Gastrocnemius medialis (tissue), 4 donors: ENCODE measurements at regions not wholly inside any gene's neighbourhood (a gene's known extent, or its start where the extent isn't known, plus 50 kb on each side); places are given as distances from the start of the nearest gene placed in this dataset.
A peak's percentile ranks its signal among the peaks of the same experiment; 100 is the strongest.

Source experiments
- ATAC-seq, 2 donors: fragments of 150-250 bp; one replicate each; pipeline ENCODE4 v1.9.1; 2016
- DNase-seq, 2 donors: peaks; one replicate each; pipeline ENCODE4 v3.0.0-alpha.2; 2019
- H3K27ac ChIP-seq, 4 donors: fragments of 200-600 bp; sonication (generic); 1 replicate in 1 of 4; 2 replicates in 3 of 4; pipeline ENCODE4 v1.5.1; 2016 to 2018; ENCODE audit warnings: mild to moderate bottlenecking in 2 of 4, moderate library complexity in 1 of 4
- H3K27me3 ChIP-seq, 3 donors: fragments of 200-600 bp; sonication (generic) in 2 of 3; 1 replicate in 1 of 3; 2 replicates in 2 of 3; pipeline versions ENCODE4 v1.5.1 to v1.6.0; 2016 to 2019; ENCODE audit warnings: mild to moderate bottlenecking in 1 of 3, moderate library complexity in 1 of 3
- H3K36me3 ChIP-seq, 2 donors: fragments of 200-600 bp; sonication (generic) in 1 of 2; one replicate each; pipeline ENCODE4 v1.5.1; 2017 to 2018
- H3K4me1 ChIP-seq, 2 donors: fragments of 200-600 bp; sonication (generic) in 1 of 2; one replicate each; pipeline ENCODE4 v1.5.1; 2016 to 2017; ENCODE audit warnings: mild to moderate bottlenecking in 2 of 2
- H3K4me3 ChIP-seq, 4 donors: fragments of 200-600 bp; sonication (generic) in 3 of 4; 1 replicate in 1 of 4; 2 replicates in 3 of 4; pipeline ENCODE4 v1.5.1; 2016 to 2019; ENCODE audit warnings: mild to moderate bottlenecking in 2 of 4
- H3K9me3 ChIP-seq, 3 donors: fragments of 200-600 bp; sonication (generic) in 2 of 3; 1 replicate in 1 of 3; 2 replicates in 2 of 3; pipeline ENCODE4 v1.5.1; 2016 to 2019
- CTCF ChIP-seq, 5 experiments: fragments of 450-650 bp in 3 of 5; fragments of 200-600 bp in 2 of 5; sonication (generic) in 2 of 5; IDR thresholded peaks in 4 of 5; conservative IDR thresholded peaks in 1 of 5; 1 replicate in 4 of 5; 2 replicates in 1 of 5; pipeline ENCODE4 v1.5.1; 2016 to 2019; ENCODE audit warnings: antibody characterized with exemption in 5 of 5, mild to moderate bottlenecking in 3 of 5, moderate library complexity in 3 of 5
- POLR2A ChIP-seq, 2 donors: fragments of 450-650 bp; IDR thresholded peaks; one replicate each; pipeline ENCODE4 v1.6.1; 2017; ENCODE audit warnings: antibody characterized with exemption in 2 of 2, mild to moderate bottlenecking in 2 of 2, moderate library complexity in 2 of 2
- in situ Hi-C, 4 donors: fragments of 200-750 bp; cut with MboI; loops; one replicate each; pipeline versions ENCODE4 v1.15.0 to v1.8.0; 2017; ENCODE audit warnings: low sequenced_read_pairs in 4 of 4
- intact Hi-C: fragments of 100-400 bp; cut with DNase I; formaldehyde crosslinking; loops from one replicate; pipeline ENCODE4 v1.15.1; 2023; ENCODE audit warnings: low total_unique reads

- no peaks in the 10 kb centered on the region for H3K9me3 ChIP-seq
- H3K4me1 ChIP-seq, result no peaks in the 10 kb centered on the region
- intact Hi-C loops (no loop called here), in situ Hi-C loops (no loop called here)
- H3K27me3 ChIP-seq, result no peaks in the 10 kb centered on the region
- DNase-seq (no peak), ATAC-seq (no peak)
- no peaks in the 10 kb centered on the region for H3K36me3 ChIP-seq
- H3K4me3 ChIP-seq, result no peak overlapping the region
- H3K27ac ChIP-seq, result no peak overlapping the region
- TF ChIP-seq CTCF (IDR thresholded peaks at IDR 0.05 in 4 of 5, conservative IDR thresholded peaks at IDR 0.05 in 1 of 5) (no peak), POLR2A (IDR thresholded peaks at IDR 0.05) (no peak)
Measured at GRCh38 chr6:19268718-19269117, 568.5 kb upstream of the ID4 start.

- intact Hi-C loops (no loop called here), in situ Hi-C loops (no loop called here)
- DNase-seq, result no peak
- Histone ChIP-seq H3K4me1 (no peaks in the 10 kb centered on the region), H3K4me3 (no peak overlapping the region), H3K36me3 (no peaks in the 10 kb centered on the region), H3K9me3 (no peaks in the 10 kb centered on the region), H3K27ac (no peak overlapping the region), H3K27me3 (no peaks in the 10 kb centered on the region)
- ATAC-seq, result no peak
- TF ChIP-seq CTCF (IDR thresholded peaks at IDR 0.05 in 4 of 5, conservative IDR thresholded peaks at IDR 0.05 in 1 of 5), result no peak
- TF ChIP-seq POLR2A (IDR thresholded peaks at IDR 0.05), result no peak
Measured at GRCh38 chr6:19269341-19269898, 567.8 kb upstream of the ID4 start.

GRCh38 chr6:19270616-19271015 lies 566.6 kb upstream of the ID4 start:
- DNase-seq, result no peak
- Histone ChIP-seq H3K27me3 (no peaks in the 10 kb centered on the region), H3K4me1 (no peaks in the 10 kb centered on the region), H3K27ac (no peak overlapping the region), H3K36me3 (no peaks in the 10 kb centered on the region), H3K9me3 (no peaks in the 10 kb centered on the region), H3K4me3 (no peak overlapping the region)
- ATAC-seq, result no peak
- in situ Hi-C loops, result no loop called here
- intact Hi-C loops, result no loop called here
- TF ChIP-seq POLR2A (IDR thresholded peaks at IDR 0.05), result no peak
- TF ChIP-seq CTCF (IDR thresholded peaks at IDR 0.05 in 4 of 5, conservative IDR thresholded peaks at IDR 0.05 in 1 of 5), result no peak

DNA sequence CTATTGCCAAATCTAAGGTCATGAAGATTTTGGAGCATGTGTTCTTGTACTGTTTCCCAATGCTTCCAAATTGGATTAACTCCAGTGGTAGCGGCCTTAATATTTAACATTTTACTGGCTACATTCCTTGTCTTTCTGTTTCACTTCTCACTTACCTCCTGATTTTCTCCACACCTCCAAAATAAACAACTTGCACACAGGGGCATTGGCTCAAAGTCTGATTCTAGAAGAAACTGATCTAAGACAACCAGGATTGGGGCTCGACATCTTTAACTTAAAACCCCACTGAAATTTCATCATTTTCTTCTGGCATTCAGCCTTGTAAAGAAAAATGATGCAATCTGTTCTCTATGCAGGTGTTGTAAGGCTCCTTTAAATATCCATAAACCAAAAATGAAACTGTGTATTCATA lies 557.9 kb upstream of the ID4 start:
- in situ Hi-C loops (no loop called here), intact Hi-C loops (no loop called here)
- no peak overlapping the region for H3K27ac ChIP-seq
- peak; percentile 58 to 68 for ATAC-seq
- H3K4me3 ChIP-seq, result no peak overlapping the region
- peaks cover 0 to 6% of the 10 kb centered on the region in 2 donors for H3K4me1 ChIP-seq
- H3K36me3 ChIP-seq, result no peaks in the 10 kb centered on the region
- no peaks in the 10 kb centered on the region for H3K9me3 ChIP-seq
- H3K27me3 ChIP-seq, result no peaks in the 10 kb centered on the region
- DNase-seq, result no peak
- no peak for TF ChIP-seq POLR2A (IDR thresholded peaks at IDR 0.05)
- no peak for TF ChIP-seq CTCF (IDR thresholded peaks at IDR 0.05 in 4 of 5, conservative IDR thresholded peaks at IDR 0.05 in 1 of 5)

GRCh38 chr6:19287928-19288327 lies 549.2 kb upstream of the ID4 start:
- Histone ChIP-seq H3K36me3 (no peaks in the 10 kb centered on the region), H3K4me1 (peaks cover 0 to 24% of the 10 kb centered on the region in 2 donors), H3K27ac (peak overlapping the region in 1 of 4 donors; percentile 51), H3K4me3 (no peak overlapping the region), H3K9me3 (no peaks in the 10 kb centered on the region), H3K27me3 (no peaks in the 10 kb centered on the region)
- ATAC-seq (peak in 1 of 2 donors; percentile 85), DNase-seq (no peak)
- TF ChIP-seq CTCF (IDR thresholded peaks at IDR 0.05 in 4 of 5, conservative IDR thresholded peaks at IDR 0.05 in 1 of 5), result no peak
- TF ChIP-seq POLR2A (IDR thresholded peaks at IDR 0.05), result no peak
- intact Hi-C loops, result no loop called here
- in situ Hi-C loops, result no loop called here
